Gastroesophageal sphincter (tissue), 4 donors: ENCODE measurements at regions not wholly inside any gene's neighbourhood (a gene's known extent, or its start where the extent isn't known, plus 50 kb on each side); places are given as distances from the start of the nearest gene placed in this dataset.

Experiments used
- ATAC-seq: fragments of 150-250 bp; one replicate; pipeline ENCODE4 v1.9.1; 2016; ENCODE audit warnings: mild to moderate bottlenecking, moderate library complexity
- H3K27ac ChIP-seq, 4 donors: fragments of 200-600 bp; sonication (generic) in 3 of 4; 1 replicate in 3 of 4; 2 replicates in 1 of 4; pipeline ENCODE4 v1.5.1; 2016 to 2019
- H3K27me3 ChIP-seq: fragments of 200-600 bp; sonication (generic); one replicate; pipeline ENCODE4 v1.5.1; 2019
- H3K36me3 ChIP-seq, 2 donors: fragments of 200-600 bp; sonication (generic); one replicate each; pipeline ENCODE4 v1.5.1; 2019; ENCODE audit warnings: control low read depth in 1 of 2
- H3K4me1 ChIP-seq, 3 donors: fragments of 200-600 bp; sonication (generic); 1 replicate in 2 of 3; 2 replicates in 1 of 3; pipeline ENCODE4 v1.5.1; 2016 to 2019; ENCODE audit warnings: control low read depth in 2 of 3
- H3K4me3 ChIP-seq, 2 donors: fragments of 200-600 bp; sonication (generic); one replicate each; pipeline ENCODE4 v1.5.1; 2019; ENCODE audit warnings: mild to moderate bottlenecking in 1 of 2, moderate library complexity in 1 of 2
- H3K9me3 ChIP-seq, 3 donors: fragments of 200-600 bp; sonication (generic); one replicate each; pipeline ENCODE4 v1.5.1; 2017 to 2019; ENCODE audit warnings: control low read depth in 2 of 3
- EP300 ChIP-seq: sonication (generic); formaldehyde crosslinking; IDR thresholded peaks from one replicate; pipeline ENCODE4 v1.6.1; 2017; ENCODE audit warnings: antibody characterized with exemption, mild to moderate bottlenecking
- POLR2A ChIP-seq, 2 donors: fragments of 450-650 bp; IDR thresholded peaks; one replicate each; pipeline ENCODE4 v1.6.1; 2017; ENCODE audit warnings: antibody characterized with exemption in 2 of 2, mild to moderate bottlenecking in 2 of 2, moderate library complexity in 1 of 2
- POLR2AphosphoS5 ChIP-seq: sonication (generic); formaldehyde crosslinking; IDR thresholded peaks from one replicate; pipeline ENCODE4 v1.6.1; 2017; ENCODE audit warnings: antibody characterized with exemption
- WGBS, 2 donors: methylation state at CpG; one replicate each; pipeline ENCODE4 v1.1.5; 2018; ENCODE audit warnings: low coverage in 1 of 2; 5-methylcytosine and 5-hydroxymethylcytosine counted together
- TF ChIP-seq, protein P1 (sequence below), 4 experiments: fragments of 200-600 bp in 2 of 4; fragments of 450-650 bp in 2 of 4; sonication (generic) in 1 of 4; IDR thresholded peaks; one replicate each; pipeline ENCODE4 v1.5.1; 2017 to 2019; ENCODE audit warnings: antibody characterized with exemption in 4 of 4, mild to moderate bottlenecking in 2 of 4, moderate library complexity in 2 of 4

DNA sequence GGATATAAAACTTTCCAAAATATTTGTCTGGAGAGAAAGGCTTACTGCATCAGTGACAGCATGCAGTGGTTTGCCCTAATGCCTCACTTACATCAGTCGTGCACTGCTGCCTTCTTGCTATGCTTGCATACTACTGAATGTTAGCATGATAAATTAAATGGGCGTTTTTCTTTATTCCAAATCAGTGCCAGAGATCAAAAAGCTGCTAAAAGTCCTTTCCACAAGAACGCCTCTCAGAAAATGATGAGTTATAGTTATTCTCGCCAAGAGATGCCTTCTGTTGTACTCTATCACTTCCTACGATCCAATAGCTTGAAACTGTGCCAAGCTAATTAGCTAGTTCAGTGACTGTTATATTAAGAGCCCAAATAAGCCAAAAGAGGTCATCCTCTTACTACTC, 345.8 kb upstream of the ROBO2 start:
- Histone ChIP-seq H3K27me3 (no peaks in the 10 kb centered on the region), H3K36me3 (no peaks in the 10 kb centered on the region), H3K4me3 (no peak overlapping the region), H3K4me1 (no peaks in the 10 kb centered on the region), H3K9me3 (no peaks in the 10 kb centered on the region), H3K27ac (no peak overlapping the region)
- no peak for ATAC-seq
- TF ChIP-seq EP300 (no peak), POLR2AphosphoS5 (no peak), POLR2A (IDR thresholded peaks at IDR 0.05) (no peak)
- TF ChIP-seq, protein P1, sequence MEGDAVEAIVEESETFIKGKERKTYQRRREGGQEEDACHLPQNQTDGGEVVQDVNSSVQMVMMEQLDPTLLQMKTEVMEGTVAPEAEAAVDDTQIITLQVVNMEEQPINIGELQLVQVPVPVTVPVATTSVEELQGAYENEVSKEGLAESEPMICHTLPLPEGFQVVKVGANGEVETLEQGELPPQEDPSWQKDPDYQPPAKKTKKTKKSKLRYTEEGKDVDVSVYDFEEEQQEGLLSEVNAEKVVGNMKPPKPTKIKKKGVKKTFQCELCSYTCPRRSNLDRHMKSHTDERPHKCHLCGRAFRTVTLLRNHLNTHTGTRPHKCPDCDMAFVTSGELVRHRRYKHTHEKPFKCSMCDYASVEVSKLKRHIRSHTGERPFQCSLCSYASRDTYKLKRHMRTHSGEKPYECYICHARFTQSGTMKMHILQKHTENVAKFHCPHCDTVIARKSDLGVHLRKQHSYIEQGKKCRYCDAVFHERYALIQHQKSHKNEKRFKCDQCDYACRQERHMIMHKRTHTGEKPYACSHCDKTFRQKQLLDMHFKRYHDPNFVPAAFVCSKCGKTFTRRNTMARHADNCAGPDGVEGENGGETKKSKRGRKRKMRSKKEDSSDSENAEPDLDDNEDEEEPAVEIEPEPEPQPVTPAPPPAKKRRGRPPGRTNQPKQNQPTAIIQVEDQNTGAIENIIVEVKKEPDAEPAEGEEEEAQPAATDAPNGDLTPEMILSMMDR (IDR thresholded peaks at IDR 0.05): no peak
- WGBS, 2 donors: 25 to 34% methylated on average over 5 of the region's 5 CpGs

DNA sequence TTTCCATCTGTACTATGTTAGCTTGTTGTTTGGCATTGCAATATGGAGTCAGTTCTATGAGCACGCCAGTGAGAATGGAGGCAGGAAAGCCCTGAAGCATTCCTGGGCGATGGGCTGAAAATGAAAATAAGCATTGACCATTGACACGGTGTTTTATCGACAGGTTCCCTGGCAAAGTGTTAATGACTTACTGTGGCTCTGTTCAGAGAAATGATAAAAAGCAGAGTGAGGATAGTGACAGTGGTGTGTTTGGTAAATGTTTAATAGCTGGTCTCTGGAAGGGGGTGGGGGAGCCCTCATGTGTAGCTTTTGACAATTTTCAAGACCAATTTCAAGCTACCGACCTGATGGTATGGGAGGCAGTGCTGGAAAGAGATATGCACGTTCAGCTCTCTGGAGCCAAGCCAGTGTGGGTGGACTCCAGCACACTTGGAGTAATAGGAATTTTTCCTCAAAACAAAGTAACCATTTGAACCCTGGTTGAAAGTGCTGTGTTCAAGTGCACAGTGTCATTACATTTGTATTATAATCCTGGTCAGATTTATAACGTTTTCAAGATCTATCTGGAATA, 341.7 kb upstream of the ROBO2 start:
- Histone ChIP-seq H3K27me3 (no peaks in the 10 kb centered on the region), H3K27ac (no peak overlapping the region), H3K36me3 (no peaks in the 10 kb centered on the region), H3K4me1 (no peaks in the 10 kb centered on the region), H3K4me3 (no peak overlapping the region), H3K9me3 (no peaks in the 10 kb centered on the region)
- 39 to 45% methylated on average over 5 to 7 of the region's 7 CpGs for WGBS, 2 donors
- no peak for TF ChIP-seq EP300
- TF ChIP-seq POLR2A (IDR thresholded peaks at IDR 0.05): no peak
- TF ChIP-seq POLR2AphosphoS5: no peak
- TF ChIP-seq, protein P1 (IDR thresholded peaks at IDR 0.05): no peak
- ATAC-seq: no peak

DNA sequence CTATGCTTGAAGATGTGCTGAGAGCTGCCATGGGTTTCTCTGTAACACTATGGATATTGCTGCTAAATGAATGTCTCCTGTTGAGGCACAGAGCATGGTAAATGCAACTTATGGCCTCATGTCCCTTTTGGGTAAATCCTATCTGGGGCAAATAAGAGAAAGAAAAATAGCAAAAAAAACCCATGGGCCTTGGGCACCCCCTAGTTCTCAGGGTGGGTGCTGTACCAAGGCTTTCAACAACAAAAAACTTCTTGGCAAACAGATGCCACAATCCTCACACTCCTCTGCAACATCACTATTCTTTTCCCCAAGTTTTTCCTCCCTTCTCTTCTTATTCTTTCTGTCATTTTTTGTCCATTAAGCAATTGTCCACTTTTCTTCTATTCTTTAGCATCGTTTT, 340.1 kb upstream of the ROBO2 start:
- Histone ChIP-seq H3K36me3 (no peaks in the 10 kb centered on the region), H3K4me1 (no peaks in the 10 kb centered on the region), H3K27me3 (no peaks in the 10 kb centered on the region), H3K27ac (no peak overlapping the region), H3K9me3 (no peaks in the 10 kb centered on the region), H3K4me3 (no peak overlapping the region)
- ATAC-seq: no peak
- TF ChIP-seq POLR2AphosphoS5 (no peak), POLR2A (IDR thresholded peaks at IDR 0.05) (no peak), EP300 (no peak)
- TF ChIP-seq, protein P1 (IDR thresholded peaks at IDR 0.05): no peak
- WGBS, 2 donors: 54% methylated on average over 1 of the region's 1 CpG; no CpG with 5 or more reads in 1 of the 2 donors

DNA sequence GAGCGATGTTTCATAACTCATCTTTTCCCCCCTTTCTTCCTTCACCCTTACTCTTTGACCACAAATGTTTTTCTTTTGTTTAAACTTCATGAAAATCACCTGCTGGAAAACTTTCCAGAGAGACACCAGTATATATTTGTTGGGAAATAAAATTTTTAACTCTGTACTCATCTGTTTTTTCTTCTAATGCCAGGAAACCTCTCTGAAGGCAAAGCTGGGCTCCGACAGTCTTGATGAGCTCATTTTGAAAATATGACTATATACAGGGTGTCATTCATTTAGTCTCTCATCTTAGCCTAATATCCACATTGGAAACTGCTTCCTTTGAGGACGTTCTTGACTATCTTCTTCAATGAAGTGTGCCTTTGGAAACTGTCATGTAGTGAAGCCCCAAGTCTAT, 339.6 kb upstream of the ROBO2 start:
- no peak overlapping the region for H3K27ac ChIP-seq
- no peak for ATAC-seq
- no peaks in the 10 kb centered on the region for H3K27me3 ChIP-seq
- no peaks in the 10 kb centered on the region for H3K9me3 ChIP-seq
- WGBS, 2 donors: 75 to 82% methylated on average over 3 of the region's 3 CpGs
- no peaks in the 10 kb centered on the region for H3K4me1 ChIP-seq
- H3K4me3 ChIP-seq: no peak overlapping the region
- H3K36me3 ChIP-seq: no peaks in the 10 kb centered on the region
- TF ChIP-seq, protein P1 (IDR thresholded peaks at IDR 0.05): no peak
- TF ChIP-seq POLR2A (IDR thresholded peaks at IDR 0.05): no peak
- TF ChIP-seq EP300: no peak
- no peak for TF ChIP-seq POLR2AphosphoS5

DNA sequence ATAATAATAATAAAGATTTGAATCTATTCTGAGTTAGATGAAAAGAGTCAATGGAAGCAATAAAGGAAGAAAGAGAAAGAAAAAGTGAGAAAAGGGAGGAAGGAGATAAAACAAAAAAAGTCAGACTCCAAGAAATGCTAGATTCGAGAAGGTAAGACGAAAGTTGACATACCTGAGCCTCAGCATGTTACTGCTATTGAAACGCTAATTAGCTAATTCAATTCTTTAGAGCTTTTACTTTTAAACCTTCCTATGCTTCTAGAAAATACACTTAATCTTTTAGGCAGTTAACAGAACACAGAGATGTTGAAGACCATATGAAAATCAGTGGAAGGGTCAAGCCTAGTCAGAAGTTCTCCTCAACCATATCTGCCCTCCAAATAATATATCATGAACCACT, 337.2 kb upstream of the ROBO2 start:
- TF ChIP-seq, protein P1 (IDR thresholded peaks at IDR 0.05): no peak
- TF ChIP-seq POLR2A (IDR thresholded peaks at IDR 0.05) (no peak), EP300 (no peak), POLR2AphosphoS5 (no peak)
- Histone ChIP-seq H3K36me3 (no peaks in the 10 kb centered on the region), H3K9me3 (no peaks in the 10 kb centered on the region), H3K27me3 (no peaks in the 10 kb centered on the region), H3K4me1 (no peaks in the 10 kb centered on the region), H3K4me3 (no peak overlapping the region), H3K27ac (no peak overlapping the region)
- no peak for ATAC-seq
- WGBS, 2 donors: 49 to 69% methylated on average over 3 of the region's 3 CpGs
